GM12875 (cell line): ENCODE measurements at regions not wholly inside any gene's neighbourhood (a gene's known extent, or its start where the extent isn't known, plus 50 kb on each side); places are given as distances from the start of the nearest gene placed in this dataset.

Experiments used
- H3K4me3 ChIP-seq: one replicate; pipeline ENCODE4 v1.5.1; 2011; ENCODE audit warnings: low read depth, low read length, control low read depth
- CTCF ChIP-seq: IDR thresholded peaks from 2 replicates; pipeline ENCODE4 v1.5.1; 2011; ENCODE audit warnings: low read depth, mild to moderate bottlenecking, control low read depth, inconsistent platforms, low read length, moderate library complexity, borderline replicate concordance; ENCODE audit not compliant: insufficient read depth

GRCh38 chr10:78894089-78894840, 174.5 kb upstream of the ZMIZ1 start:
- no peak overlapping the region for H3K4me3 ChIP-seq
- TF ChIP-seq CTCF: no peak

GRCh38 chr10:78894841-78895195, 173.9 kb upstream of the ZMIZ1 start:
- no peak overlapping the region for H3K4me3 ChIP-seq
- no peak for TF ChIP-seq CTCF

- TF ChIP-seq CTCF: no peak
- H3K4me3 ChIP-seq: no peak overlapping the region
Measured at GRCh38 chr10:78895469-78895868, 173.3 kb upstream of the ZMIZ1 start.

GRCh38 chr10:78896159-78896928, 172.4 kb upstream of the ZMIZ1 start:
- no peak for TF ChIP-seq CTCF
- H3K4me3 ChIP-seq: no peak overlapping the region

DNA sequence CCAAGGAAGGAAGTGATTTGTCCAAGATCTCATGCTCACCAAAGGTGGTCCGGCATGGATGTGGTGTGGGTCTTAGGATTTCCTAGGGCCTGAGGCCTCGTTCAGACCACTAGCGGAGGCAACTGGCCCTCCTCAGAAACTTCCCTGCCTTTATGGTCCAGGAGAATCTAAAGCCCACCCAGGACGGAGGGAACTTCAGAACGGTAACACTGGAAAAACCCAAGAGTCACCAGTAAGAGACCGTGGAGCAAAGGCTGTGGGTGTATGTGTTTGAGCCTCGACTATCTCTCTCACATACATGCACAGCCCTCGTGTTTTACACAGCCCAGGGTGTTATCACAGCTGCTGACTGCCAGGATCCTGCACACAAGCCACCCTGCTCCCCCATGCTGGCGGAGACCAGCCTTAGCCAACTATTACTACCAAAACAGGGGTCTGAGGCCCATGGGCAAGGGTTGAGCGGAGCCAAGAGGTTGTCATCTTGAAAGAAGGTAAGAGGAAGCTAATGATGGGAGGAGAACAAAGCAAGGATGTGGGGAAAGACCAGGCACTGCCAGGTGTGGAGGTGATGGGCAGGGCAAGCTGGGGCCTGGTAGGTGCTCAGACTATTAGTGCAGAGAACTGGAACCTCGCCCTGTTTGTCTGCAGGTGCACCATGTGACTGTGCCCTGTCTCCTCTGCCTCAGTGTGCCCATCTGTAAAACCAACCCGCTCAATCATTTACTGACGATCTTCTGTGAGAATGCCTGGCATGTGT, 170.2 kb upstream of the ZMIZ1 start:
- no peak overlapping the region for H3K4me3 ChIP-seq
- no peak for TF ChIP-seq CTCF

- TF ChIP-seq CTCF: no peak
- no peak overlapping the region for H3K4me3 ChIP-seq
Measured at GRCh38 chr10:78899098-78899754, 169.5 kb upstream of the ZMIZ1 start.
